Thyroid gland (tissue), 4 donors: ENCODE measurements at regions not wholly inside any gene's neighbourhood (a gene's known extent, or its start where the extent isn't known, plus 50 kb on each side); places are given as distances from the start of the nearest gene placed in this dataset.

Experiments
- CTCF ChIP-seq, 6 experiments: fragments of 200-600 bp in 3 of 6; fragments of 450-650 bp in 3 of 6; sonication (generic) in 3 of 6; IDR thresholded peaks; one replicate each; pipeline ENCODE4 v1.5.1; 2016 to 2019; ENCODE audit warnings: antibody characterized with exemption in 6 of 6, mild to moderate bottlenecking in 2 of 6, inconsistent platforms in 1 of 6, moderate library complexity in 1 of 6
- POLR2A ChIP-seq, 2 donors: fragments of 450-650 bp; IDR thresholded peaks; one replicate each; pipeline ENCODE4 v1.6.1; 2017; ENCODE audit warnings: antibody characterized with exemption in 2 of 2, mild to moderate bottlenecking in 2 of 2, moderate library complexity in 1 of 2

- TF ChIP-seq CTCF (IDR thresholded peaks at IDR 0.05) (no peak), POLR2A (IDR thresholded peaks at IDR 0.05) (no peak)
Observed at GRCh38 chr13:59094181-59094580, 1069.5 kb downstream of the DIAPH3 start.
